ENCODE measurements at regions not wholly inside any gene's neighbourhood (a gene's known extent, or its start where the extent isn't known, plus 50 kb on each side); places are given as distances from the start of the nearest gene placed in this dataset.

GRCh38 chr15:54843006-54843405, 353.7 kb downstream of the RSL24D1 start:
- TF ChIP-seq CTCF (IDR thresholded peaks at IDR 0.05; ENCODE audit: low read depth, low read length) (no peak), POLR2A (IDR thresholded peaks at IDR 0.05; ENCODE audit: extremely low read depth, insufficient read length) (no peak), MYC (IDR thresholded peaks at IDR 0.05; ENCODE audit: low read depth, low read length) (no peak), MAX (IDR thresholded peaks at IDR 0.05; ENCODE audit: low read depth, low read length) (no peak)

Measured in NB4 (cell line).